Erythroblast (primary cell): ENCODE measurements at regions not wholly inside any gene's neighbourhood (a gene's known extent, or its start where the extent isn't known, plus 50 kb on each side); places are given as distances from the start of the nearest gene placed in this dataset.

Source experiments
- GATA1 ChIP-seq: IDR thresholded peaks from 2 replicates; pipeline ENCODE4 v1.6.1; 2011; ENCODE audit warnings: low read depth, mild to moderate bottlenecking, control low read depth, low read length, moderate library complexity
- POLR2A ChIP-seq: IDR thresholded peaks from 2 replicates; pipeline ENCODE4 v1.6.1; 2011; ENCODE audit warnings: mild to moderate bottlenecking, low read length

DNA sequence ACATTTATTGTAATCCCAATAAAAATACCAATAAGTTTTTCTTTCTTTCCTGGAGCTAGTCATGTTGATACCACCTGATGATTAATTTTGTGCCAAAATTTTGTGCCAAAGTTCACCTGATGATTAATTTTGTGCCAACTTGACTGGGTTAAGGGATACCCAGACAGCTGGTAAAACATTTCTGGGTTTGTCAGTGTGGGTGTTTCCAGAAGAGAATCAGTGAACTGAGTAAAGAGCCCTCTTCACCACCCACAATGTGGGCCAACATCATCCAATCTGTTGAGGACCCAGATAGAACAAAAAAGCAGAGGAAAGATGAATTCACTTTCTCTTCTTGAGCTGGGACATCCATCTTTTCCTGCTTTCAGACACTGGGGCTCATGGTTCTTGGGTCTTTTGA lies 292.9 kb downstream of the LMO7 start:
- no peak for TF ChIP-seq POLR2A
- no peak for TF ChIP-seq GATA1
